EH (cell line): ENCODE measurements at regions not wholly inside any gene's neighbourhood (a gene's known extent, or its start where the extent isn't known, plus 50 kb on each side); places are given as distances from the start of the nearest gene placed in this dataset.

Experiments used
- DNase-seq: peaks from one replicate; pipeline ENCODE4 v3.0.0-alpha.2; 2015; ENCODE audit warnings: low read depth

- DNase-seq = no peak
Observed at GRCh38 chr18:69216321-69216720, 184.4 kb upstream of the DOK6 start.

DNA sequence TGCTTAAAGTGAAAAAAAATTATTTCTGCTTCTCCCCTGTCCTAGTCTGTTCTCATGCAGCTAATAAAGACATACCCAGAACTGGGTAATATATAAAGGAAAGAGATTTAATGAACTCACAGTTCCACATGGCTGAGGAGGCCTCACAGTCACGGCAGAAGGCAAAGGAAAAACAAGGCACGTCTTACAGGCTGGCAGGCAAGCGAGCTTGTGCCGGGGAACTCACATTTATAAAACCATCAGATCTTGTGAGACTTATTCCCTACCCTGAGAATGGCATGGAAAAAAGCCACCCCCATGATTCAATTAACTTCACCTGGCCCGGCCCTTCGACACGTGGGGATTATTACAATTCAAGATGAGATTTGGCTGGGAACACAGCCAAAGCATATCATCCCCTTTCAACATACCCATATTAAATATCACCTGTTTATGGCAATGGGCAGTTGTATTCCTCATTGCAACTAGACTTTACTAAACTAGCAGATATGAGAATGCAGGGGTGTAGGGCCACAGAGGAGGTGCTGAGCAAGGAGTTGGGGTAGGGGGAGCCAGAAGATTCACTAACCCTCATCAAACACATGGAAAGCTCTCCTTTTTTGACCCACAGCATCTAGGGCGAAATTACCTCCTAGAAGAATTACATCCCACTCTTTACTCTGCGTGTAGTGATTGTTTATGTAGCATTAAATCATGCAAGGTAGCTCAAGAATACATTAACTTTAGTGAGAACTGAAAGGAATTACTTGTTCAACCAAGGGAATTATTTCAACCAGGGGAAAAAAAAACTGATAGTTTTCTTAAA is 183.3 kb upstream of the DOK6 start:
- DNase-seq = no peak

- no peak for DNase-seq
Observed at GRCh38 chr18:69220529-69220928, 180.2 kb upstream of the DOK6 start.

DNA sequence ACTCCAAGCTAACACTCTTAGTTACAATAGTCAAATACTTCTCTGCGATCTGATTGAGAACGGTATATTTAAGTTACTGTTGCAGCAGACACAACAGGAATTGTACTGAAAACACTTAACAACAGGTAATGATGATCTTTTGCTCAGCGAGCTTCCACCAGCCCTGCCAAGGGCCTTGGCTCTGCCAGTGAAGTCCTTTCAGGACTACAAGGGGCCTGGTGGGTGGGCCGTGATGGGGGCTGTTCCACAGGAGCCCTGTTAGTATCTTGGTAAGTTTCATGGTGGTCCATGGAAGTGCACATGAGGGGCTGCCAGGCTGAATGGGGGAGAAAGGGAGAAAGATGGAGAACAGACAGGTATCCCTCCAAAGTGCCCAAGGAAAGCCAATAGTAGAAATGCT is 178.6 kb upstream of the DOK6 start:
- DNase-seq = no peak

GRCh38 chr18:69226971-69227370 is 173.7 kb upstream of the DOK6 start:
- no peak for DNase-seq

GRCh38 chr18:69230204-69230603 is 170.5 kb upstream of the DOK6 start:
- DNase-seq = no peak

DNA sequence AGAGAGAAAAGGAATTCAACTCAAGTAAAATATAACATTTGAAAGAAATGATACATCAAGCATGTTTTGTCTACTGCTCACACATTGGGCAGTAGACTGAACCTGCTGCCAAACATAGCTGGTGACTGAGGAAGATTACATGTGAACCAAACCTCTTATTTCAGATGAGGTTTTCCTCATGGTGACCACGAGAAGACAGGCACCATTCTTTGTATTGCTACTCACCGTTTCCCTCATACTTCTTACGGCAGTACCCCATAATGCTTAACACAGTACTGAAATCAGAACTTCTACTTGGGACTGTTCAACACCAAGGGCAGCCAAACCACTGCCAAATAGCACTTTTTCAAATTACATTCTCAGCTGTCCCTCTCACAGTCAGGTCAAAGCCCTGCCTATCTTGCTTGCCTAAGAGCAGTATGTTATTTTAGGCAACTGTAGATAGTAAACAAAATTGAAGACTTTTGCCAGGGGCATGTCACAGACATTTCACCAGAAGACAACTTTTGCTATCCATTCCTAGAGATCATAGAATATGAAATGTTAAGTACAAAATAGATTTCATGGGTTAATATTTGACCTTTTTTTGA is 167.1 kb upstream of the DOK6 start:
- no peak for DNase-seq

GRCh38 chr18:69239849-69240674 is 160.6 kb upstream of the DOK6 start:
- no peak for DNase-seq

DNA sequence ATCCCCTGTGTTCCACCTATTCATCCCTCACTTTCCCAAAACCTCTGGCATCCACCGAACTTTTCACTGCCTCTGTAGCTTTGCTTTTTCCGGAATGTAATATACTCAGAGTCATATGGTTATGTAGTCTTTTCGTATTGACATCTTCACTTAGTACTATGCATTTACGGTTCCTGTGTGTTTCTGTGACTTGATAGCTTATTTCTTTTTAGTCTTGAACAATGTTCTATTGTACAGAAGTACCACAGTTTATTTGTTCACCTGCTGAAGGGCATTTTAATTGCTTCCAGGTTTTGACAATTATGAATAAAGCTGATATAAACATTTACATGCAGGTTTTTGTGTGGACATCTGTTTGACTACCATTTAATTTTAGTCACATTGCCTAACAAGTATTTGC is 154.7 kb upstream of the DOK6 start:
- DNase-seq = no peak

GRCh38 chr18:69250305-69251151 is 150.2 kb upstream of the DOK6 start:
- peak; percentile 41 for DNase-seq

- DNase-seq = peak; percentile 84
Observed at GRCh38 chr18:69257861-69258458, 142.7 kb upstream of the DOK6 start.

- DNase-seq = no peak
Observed at GRCh38 chr18:69259282-69259681, 141.4 kb upstream of the DOK6 start.

GRCh38 chr18:69261406-69261805 is 139.3 kb upstream of the DOK6 start:
- DNase-seq = no peak

DNA sequence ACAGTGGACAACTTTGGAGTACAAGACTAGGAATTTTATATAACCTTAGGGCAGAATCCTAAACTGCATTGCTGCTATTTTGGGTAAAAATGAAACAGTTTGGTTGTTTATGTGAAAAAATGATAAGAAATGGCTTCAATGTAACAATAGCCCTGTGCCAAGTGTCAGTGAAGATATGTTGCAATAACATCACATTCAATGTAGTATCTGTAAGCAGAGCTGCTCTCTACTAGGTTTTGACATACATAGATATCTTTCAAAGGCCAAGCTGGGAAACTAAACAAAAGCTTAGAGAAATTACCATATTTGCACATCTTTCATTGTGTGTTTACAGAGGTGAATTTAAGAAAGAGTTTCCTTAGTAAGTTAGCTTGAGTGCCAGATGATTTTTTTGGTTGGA is 135.0 kb upstream of the DOK6 start:
- no peak for DNase-seq

GRCh38 chr18:69267895-69268294 is 132.8 kb upstream of the DOK6 start:
- no peak for DNase-seq

DNA sequence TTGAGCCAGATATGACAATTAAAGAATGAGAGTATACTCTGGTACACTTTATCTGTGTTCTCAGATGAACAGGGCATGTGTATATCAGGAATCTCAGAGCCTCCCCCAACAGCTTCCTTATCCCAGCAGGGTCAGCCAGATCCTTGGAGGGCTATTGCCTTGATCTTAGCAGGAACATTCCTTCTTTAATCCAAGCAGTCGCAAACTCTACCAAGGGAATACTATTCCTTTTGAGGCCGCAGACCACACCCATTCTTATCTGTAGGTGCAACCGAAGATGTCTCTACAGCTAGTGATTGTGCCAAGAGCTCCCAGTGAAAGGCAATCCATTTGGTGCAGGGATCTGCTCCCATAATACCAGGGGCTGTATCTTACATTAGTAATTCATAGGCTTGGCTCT is 118.3 kb upstream of the DOK6 start:
- DNase-seq = no peak

GRCh38 chr18:69291044-69291443 is 109.6 kb upstream of the DOK6 start:
- no peak for DNase-seq

- DNase-seq = no peak
Observed at GRCh38 chr18:69291755-69292154, 108.9 kb upstream of the DOK6 start.

DNA sequence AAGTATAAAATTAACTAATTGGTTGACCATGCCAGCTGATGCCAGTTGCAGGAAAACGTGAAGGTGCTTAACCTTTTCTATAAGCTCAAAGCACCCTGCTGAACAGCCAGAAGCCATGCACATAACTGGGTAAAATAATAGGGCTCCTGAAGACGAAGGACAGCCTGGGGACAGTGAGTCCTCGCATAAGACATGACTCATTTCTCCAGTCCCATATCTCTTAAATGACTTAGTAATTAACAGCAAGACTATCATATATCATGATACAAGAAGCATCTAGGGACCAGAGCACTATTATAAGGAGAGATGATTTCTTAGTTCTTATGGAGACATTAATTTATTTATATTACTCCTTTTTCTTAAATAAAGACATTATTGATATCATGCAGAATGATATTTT is 100.5 kb upstream of the DOK6 start:
- DNase-seq = no peak

- no peak for DNase-seq
Observed at GRCh38 chr18:69308619-69309018, 92.1 kb upstream of the DOK6 start.

- no peak for DNase-seq
Observed at GRCh38 chr18:69326094-69326493, 74.6 kb upstream of the DOK6 start.

GRCh38 chr18:69328086-69328485 is 72.6 kb upstream of the DOK6 start:
- DNase-seq = no peak
